Adrenal gland (tissue), 5 donors: ENCODE measurements at regions not wholly inside any gene's neighbourhood (a gene's known extent, or its start where the extent isn't known, plus 50 kb on each side); places are given as distances from the start of the nearest gene placed in this dataset.

ENCODE experiments used
- CTCF ChIP-seq, 6 experiments: fragments of 450-650 bp in 4 of 6; fragments of 200-600 bp in 2 of 6; sonication (generic) in 1 of 6; IDR thresholded peaks; 1 replicate in 5 of 6; 2 replicates in 1 of 6; pipeline versions ENCODE4 v1.5.1 to v1.8.0; 2016 to 2021; ENCODE audit warnings: antibody characterized with exemption in 6 of 6, mild to moderate bottlenecking in 2 of 6, moderate library complexity in 1 of 6
- POLR2A ChIP-seq, 2 donors: fragments of 450-650 bp; IDR thresholded peaks; one replicate each; pipeline ENCODE4 v1.6.1; 2017; ENCODE audit warnings: antibody characterized with exemption in 2 of 2, mild to moderate bottlenecking in 2 of 2, moderate library complexity in 1 of 2
- donor health status: DM: no; HTN: no; CAD: no.

- TF ChIP-seq CTCF (IDR thresholded peaks at IDR 0.05) (no peak), POLR2A (IDR thresholded peaks at IDR 0.05) (no peak)
Measured at GRCh38 chr5:56671571-56671970, 143.8 kb upstream of the MAP3K1 start.
